Right cardiac atrium (tissue), 5 donors: ENCODE measurements at regions not wholly inside any gene's neighbourhood (a gene's known extent, or its start where the extent isn't known, plus 50 kb on each side); places are given as distances from the start of the nearest gene placed in this dataset.
"Not testable (repeated sequence)": the region's sequence is repeated elsewhere in the genome, so short reads cannot be mapped to it uniquely, and the experiment has no call there.

Experiments used
- ATAC-seq, 2 donors: fragments of 200-7000 bp; cut with Tn5 transposase; one replicate each; pipeline versions ENCODE4 v1.8.0 to v1.9.1; 2020; ENCODE audit warnings: moderate library complexity in 2 of 2, mild to moderate bottlenecking in 1 of 2
- DNase-seq, 3 donors: peaks; one replicate each; pipeline ENCODE4 v3.0.0-alpha.2; 2020
- H3K27ac ChIP-seq: one replicate; pipeline ENCODE4 v1.5.1; 2013; ENCODE audit warnings: mild to moderate bottlenecking, low read length, control low read depth, moderate library complexity
- H3K27me3 ChIP-seq: one replicate; pipeline ENCODE4 v1.6.1; 2013; ENCODE audit not compliant: control insufficient read depth, insufficient read depth
- H3K4me1 ChIP-seq: one replicate; pipeline ENCODE4 v1.6.1; 2013; ENCODE audit warnings: low read length; ENCODE audit not compliant: control insufficient read depth, insufficient read depth
- H3K4me3 ChIP-seq: one replicate; pipeline ENCODE4 v1.5.1; 2013; ENCODE audit warnings: low read length, control low read depth
- H3K9me3 ChIP-seq: one replicate; pipeline ENCODE4 v1.6.1; 2013; ENCODE audit warnings: low read length; ENCODE audit not compliant: control insufficient read depth
- WGBS: extraction: QIAGEN DNeasy Blood & Tissue Kit; methylation state at CpG from one replicate; pipeline ENCODE4 v1.1.7; 2013; 5-methylcytosine and 5-hydroxymethylcytosine counted together
- intact Hi-C, 4 donors: fragments of 100-400 bp; cut with DNase I; formaldehyde crosslinking; loops; one replicate each; pipeline versions ENCODE4 v1.11.0 to v1.14.0; 2022 to 2023
- donor health status: healthy with polysubstance abuse.
- donor health status: DM: no; HTN: yes; CAD: no.
- donor health status: DM: no; HTN: no; CAD: no.
- donor health status: DM: no; HTN: yes; CAD: no; lungs with severe emphysema.
- donor health status: DM: yes; HTN: yes; CAD: no.

DNA sequence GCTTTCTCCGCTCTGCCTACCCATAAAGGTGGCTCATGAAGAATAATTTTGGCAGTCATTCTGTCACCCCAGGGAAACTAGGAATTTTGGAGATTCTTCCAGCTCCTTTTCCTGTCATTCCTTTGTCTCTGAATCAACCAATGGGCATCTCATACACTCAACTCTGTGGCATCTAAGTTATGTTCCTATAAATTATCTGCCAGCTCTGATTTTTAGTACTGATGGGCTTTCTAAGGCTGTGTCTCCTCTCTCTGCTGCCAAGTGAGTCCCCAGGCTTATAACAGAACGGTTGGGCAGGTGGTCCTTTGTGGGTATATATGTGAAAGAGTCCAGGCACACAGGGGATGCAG is 226.8 kb downstream of the NMUR2 start:
- no peak for ATAC-seq
- no peak overlapping the region for H3K4me3 ChIP-seq
- DNase-seq, result no peak
- 60% methylated on average over 2 of the region's 2 CpGs for WGBS
- H3K27ac ChIP-seq, result no peak overlapping the region
- no peaks in the 10 kb centered on the region for H3K4me1 ChIP-seq
- intact Hi-C loops, result no loop called here
- H3K9me3 ChIP-seq, result no peaks in the 10 kb centered on the region
- H3K27me3 ChIP-seq, result no peaks in the 10 kb centered on the region

DNA sequence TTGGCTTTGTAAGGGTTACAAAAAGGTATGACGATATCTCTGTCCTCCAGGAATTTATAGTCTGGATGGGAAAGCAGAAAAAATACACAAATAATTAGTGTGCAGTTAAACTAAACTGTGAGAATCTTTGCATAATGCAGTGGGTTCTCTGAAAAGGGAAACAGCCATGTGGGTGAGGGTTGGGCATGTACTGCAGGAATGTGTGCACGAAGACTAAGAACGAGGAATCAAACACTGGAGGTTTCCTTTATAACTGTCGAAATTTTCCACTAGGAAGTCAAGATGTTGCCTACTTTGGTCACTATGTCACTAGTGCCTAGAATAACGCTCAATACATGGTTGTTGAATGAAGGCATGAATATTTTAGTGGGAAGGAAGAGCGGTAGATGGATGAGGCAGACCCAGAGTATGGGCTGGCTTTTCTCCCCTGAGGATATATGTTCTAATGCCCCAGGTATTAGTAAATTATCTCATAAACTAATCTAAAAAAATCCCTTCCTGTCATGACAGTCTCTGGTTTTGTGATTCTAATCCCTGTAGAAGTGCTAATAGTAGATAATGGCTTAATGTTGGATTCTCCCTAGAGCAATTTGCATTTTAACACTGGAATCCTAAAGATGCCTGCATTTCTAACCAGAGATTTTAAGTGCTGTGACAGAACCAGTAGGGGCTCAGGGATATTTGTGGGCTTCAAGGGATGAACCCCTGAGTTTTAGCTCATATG is 227.3 kb downstream of the NMUR2 start:
- intact Hi-C loops, result no loop called here
- no peaks in the 10 kb centered on the region for H3K4me1 ChIP-seq
- no peak overlapping the region for H3K4me3 ChIP-seq
- no peak for ATAC-seq
- H3K27ac ChIP-seq, result no peak overlapping the region
- no peaks in the 10 kb centered on the region for H3K9me3 ChIP-seq
- no peaks in the 10 kb centered on the region for H3K27me3 ChIP-seq
- no peak for DNase-seq
- WGBS, result 76% methylated on average over 6 of the region's 6 CpGs

DNA sequence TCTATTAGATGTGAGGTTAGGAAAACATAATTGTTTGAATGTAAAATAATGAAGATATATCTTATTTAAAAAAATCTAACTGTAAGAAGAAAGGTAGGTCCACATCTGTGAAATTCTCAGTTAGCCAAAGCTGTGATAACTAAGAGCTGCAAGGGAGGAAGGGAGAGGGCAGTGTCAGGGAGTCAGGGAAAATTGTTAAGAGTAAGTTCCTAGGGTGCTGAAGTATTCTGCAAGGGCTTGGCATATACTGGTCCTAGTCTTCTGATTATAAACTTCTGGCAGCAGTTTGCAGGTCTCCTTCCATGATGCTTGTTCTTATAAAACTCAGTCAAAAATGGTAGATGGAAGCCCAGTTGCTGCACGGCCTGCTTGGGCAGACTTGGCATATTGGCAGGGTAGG is 233.2 kb downstream of the NMUR2 start:
- WGBS, result 84% methylated on average over 1 of the region's 1 CpG
- no peak overlapping the region for H3K27ac ChIP-seq
- H3K4me1 ChIP-seq, result no peaks in the 10 kb centered on the region
- no peak overlapping the region for H3K4me3 ChIP-seq
- ATAC-seq (no peak), DNase-seq (no peak)
- no peaks in the 10 kb centered on the region for H3K27me3 ChIP-seq
- no peaks in the 10 kb centered on the region for H3K9me3 ChIP-seq
- intact Hi-C loops, result no loop called here

DNA sequence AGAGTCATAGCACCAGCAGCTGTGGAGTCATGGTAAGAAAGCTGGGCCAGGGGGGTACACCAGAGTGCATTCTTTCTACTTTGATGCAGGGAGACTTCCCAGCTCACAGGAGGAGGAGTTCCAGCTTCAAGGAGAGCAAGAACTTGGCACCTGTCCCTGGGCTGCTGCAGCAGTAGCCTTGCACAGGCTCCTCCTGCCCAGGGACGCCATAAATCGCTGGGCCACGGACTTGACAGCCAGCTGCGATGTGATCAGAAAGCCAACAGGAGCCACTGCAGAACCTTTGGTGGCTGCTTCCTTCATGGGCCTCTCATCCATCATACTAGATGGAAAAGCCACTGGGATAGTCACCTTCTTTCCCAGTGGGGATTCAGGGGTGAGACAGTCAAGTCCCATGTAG is 234.7 kb downstream of the NMUR2 start:
- Histone ChIP-seq H3K27me3 (no peaks in the 10 kb centered on the region), H3K4me3 (no peak overlapping the region), H3K27ac (no peak overlapping the region), H3K4me1 (no peaks in the 10 kb centered on the region), H3K9me3 (no peaks in the 10 kb centered on the region)
- WGBS, result 35% methylated on average over 4 of the region's 4 CpGs
- no peak for ATAC-seq
- DNase-seq, result peak; percentile 24 to 60 (median 37)
- intact Hi-C loops, result no loop called here

DNA sequence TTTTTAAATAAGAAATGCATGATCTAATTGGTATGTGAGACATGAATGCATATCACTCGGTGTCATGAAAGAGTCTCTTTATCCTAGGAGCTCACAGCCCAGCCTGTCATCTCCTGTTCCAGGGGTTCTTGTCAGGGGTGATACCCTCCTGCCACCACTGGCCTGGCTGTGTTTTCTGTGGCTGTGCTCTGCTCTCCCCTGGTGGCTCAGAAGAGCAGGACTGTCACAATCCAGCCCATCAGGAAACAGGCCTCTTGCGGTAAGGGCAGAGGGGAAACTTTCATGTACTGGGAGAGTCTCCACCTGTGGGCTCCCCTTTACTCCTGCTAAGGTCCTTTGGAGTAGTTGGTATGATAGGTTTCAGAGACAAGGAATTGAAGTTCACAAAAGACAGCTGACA is 240.2 kb upstream of the GLRA1 start:
- intact Hi-C loops, result no loop called here

DNA sequence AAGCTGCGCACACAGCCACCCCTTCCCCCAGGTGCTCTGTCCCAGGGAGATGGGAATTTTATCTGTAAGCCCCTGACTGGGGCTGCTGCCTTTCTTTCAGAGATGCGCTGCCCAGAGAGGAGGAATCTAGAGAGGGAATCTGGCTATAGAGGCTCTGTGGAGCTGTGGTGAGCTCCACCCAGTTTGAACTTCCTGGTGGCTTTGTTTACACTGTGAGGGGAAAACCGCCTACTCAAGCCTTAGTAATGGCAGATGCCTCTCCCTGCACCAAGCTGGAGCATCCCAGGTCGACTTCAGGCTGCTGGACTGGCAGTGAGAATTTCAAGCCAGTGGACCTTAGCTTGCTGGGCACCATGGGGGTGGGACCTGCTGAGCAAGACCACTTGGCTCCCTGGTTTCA is 235.2 kb upstream of the GLRA1 start:
- DNase-seq, H3K27ac ChIP-seq, H3K9me3 ChIP-seq, H3K27me3 ChIP-seq, ATAC-seq, intact Hi-C loops, H3K4me3 ChIP-seq, H3K4me1 ChIP-seq: not testable (repeated sequence)
- 51% methylated on average over 4 of the region's 4 CpGs for WGBS

More for the DNA sequence above, 240.2 kb upstream of the GLRA1 start:
- Histone ChIP-seq H3K4me3 (no peak overlapping the region), H3K27ac (no peak overlapping the region), H3K9me3 (no peaks in the 10 kb centered on the region), H3K27me3 (no peaks in the 10 kb centered on the region), H3K4me1 (no peaks in the 10 kb centered on the region)
- WGBS, result 47% methylated on average over 2 of the region's 2 CpGs
- no peak for ATAC-seq
- DNase-seq, result no peak

DNA sequence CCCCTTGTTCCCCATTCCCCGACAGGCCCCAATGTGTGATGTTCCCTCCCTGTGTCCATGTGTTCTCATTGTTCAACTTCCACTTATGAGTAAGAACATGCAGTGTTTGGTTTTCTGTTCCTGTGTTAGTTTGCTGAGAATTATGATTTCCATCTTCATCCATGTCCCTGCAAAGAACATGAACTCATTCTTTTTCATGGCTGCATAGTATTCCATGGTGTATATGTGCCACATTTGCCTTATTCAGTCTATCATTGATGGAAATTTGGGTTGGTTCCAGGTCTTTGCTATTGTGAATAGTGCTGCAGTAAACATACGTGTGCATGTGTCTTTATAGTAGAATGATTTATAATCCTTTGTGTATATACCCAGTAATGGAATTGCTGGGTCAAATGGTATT is 229.8 kb upstream of the GLRA1 start:
- H3K4me3 ChIP-seq, H3K27ac ChIP-seq, H3K27me3 ChIP-seq, H3K4me1 ChIP-seq, intact Hi-C loops, ATAC-seq, DNase-seq, H3K9me3 ChIP-seq: not testable (repeated sequence)
- 93% methylated on average over 2 of the region's 2 CpGs for WGBS

DNA sequence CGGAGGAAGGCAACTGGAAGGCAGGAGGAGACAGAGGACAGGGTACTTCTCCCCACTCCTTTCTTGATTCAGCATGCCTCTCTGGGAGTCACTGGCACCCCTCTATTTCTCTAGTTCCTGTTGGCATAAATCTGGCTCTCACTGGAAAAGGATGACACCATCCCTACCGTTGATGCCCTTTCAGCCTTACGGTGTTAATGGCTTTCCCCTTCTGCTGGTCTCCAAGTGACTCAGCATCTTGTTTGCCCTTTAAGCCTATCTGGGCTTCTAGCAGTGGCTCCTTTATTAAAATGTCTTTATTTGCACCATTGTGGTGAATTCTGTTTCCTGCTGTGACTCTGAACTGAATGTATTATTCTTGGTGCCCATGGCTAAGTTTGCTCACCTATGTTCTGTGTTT is 227.3 kb upstream of the GLRA1 start:
- DNase-seq (no peak), ATAC-seq (no peak)
- WGBS, result 68% methylated on average over 3 of the region's 3 CpGs
- no peaks in the 10 kb centered on the region for H3K4me1 ChIP-seq
- no peak overlapping the region for H3K4me3 ChIP-seq
- H3K27me3 ChIP-seq, result no peaks in the 10 kb centered on the region
- intact Hi-C loops, result no loop called here
- H3K9me3 ChIP-seq, result no peaks in the 10 kb centered on the region
- no peak overlapping the region for H3K27ac ChIP-seq

DNA sequence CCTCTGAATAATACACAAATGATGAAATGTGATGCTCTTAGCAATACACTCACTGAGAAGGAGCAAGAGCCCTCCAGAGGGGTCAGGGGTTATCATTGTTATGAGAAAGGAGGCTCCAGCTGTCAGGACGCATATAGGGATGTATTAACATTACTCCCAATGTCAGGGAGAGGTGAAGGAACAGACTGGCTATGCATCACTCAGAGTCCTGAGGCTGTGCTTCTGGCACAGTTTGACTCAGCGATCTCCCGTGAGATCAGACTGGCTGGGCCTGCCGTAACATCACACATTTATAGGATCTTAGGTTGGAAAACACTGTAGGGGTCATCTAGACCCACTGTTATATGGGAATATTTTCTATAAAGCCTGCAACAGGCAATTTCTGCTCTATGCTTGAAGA is 226.5 kb upstream of the GLRA1 start:
- intact Hi-C loops, result no loop called here
- no peak overlapping the region for H3K4me3 ChIP-seq
- H3K27ac ChIP-seq, result no peak overlapping the region
- H3K9me3 ChIP-seq, result no peaks in the 10 kb centered on the region
- ATAC-seq (no peak), DNase-seq (no peak)
- WGBS, result 52% methylated on average over 4 of the region's 4 CpGs
- no peaks in the 10 kb centered on the region for H3K27me3 ChIP-seq
- no peaks in the 10 kb centered on the region for H3K4me1 ChIP-seq

DNA sequence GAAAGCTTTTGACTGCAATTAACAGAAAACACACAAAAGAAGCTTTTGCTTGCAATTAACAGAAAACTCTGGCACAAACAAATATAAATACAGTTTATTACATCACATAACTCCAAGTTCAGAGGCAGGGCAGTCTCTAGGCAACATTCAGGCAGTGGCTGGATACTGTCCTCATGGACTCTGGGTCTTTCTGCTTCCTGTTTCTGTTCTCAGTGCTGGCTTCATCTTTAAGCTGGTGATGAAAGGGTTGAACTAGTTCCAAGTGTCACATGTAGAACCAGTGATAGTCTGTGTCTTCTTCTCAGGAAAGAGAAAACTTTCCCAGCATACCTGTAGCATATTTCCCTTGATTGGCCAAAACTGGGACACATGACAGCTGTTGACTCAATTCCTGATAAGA is 222.6 kb upstream of the GLRA1 start:
- no peak for ATAC-seq

DNA sequence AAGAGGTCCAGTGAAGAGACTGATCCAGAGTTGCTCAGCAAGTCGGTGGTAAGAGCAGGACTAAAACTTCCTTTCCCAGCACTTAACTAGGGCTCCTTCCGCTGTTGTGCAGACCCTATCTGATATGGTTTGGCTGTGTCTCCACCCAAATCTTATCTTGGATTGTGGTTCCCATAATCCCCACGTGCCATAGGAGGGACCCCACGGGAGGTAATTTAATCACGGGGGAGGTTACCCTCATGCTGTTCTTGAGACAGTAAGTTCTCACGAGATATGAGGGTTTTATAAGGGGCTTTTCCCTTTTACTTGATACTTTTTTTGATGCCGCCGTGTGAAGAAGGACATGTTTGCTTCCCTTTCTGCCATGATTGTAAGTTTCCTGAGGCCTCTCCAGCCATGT is 221.9 kb upstream of the GLRA1 start:
- Histone ChIP-seq H3K9me3 (no peaks in the 10 kb centered on the region), H3K27me3 (no peaks in the 10 kb centered on the region), H3K4me3 (no peak overlapping the region), H3K4me1 (no peaks in the 10 kb centered on the region), H3K27ac (no peak overlapping the region)
- intact Hi-C loops, result loop anchor here in 1 of 4 donors (10.0 kb wide), 1 partner anchor 368 kb away; no protein-coding TSS in a partner anchor
- no peak for DNase-seq
- WGBS, result 57% methylated on average over 8 of the region's 8 CpGs
- ATAC-seq, result no peak

More for the DNA sequence above, 222.6 kb upstream of the GLRA1 start:
- no peak for DNase-seq
- intact Hi-C loops, result loop anchor here in 1 of 4 donors (10.0 kb wide), 1 partner anchor 368 kb away; no protein-coding TSS in a partner anchor
- no peaks in the 10 kb centered on the region for H3K4me1 ChIP-seq
- no peak overlapping the region for H3K27ac ChIP-seq
- no peaks in the 10 kb centered on the region for H3K9me3 ChIP-seq
- H3K27me3 ChIP-seq, result no peaks in the 10 kb centered on the region
- no peak overlapping the region for H3K4me3 ChIP-seq

DNA sequence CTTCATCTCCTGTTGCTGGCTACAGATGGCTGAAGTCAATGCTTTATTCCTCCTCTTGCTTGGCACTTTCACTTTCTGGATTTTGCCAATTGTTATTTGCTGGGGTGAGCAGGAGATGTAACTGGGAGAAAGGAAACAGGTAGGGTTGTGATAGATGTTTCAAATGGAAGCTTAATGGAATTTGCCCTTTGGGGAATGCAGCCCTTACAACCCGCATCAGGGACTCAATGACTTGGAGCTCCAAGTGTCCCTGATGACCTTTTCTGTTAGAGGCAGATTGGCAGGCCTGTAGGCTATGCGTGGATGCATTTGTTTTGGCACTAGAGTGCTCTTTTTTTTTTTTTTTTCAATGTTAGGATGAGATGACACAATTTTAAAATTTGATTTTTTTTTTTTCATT is 219.9 kb upstream of the GLRA1 start:
- Histone ChIP-seq H3K9me3 (no peaks in the 10 kb centered on the region), H3K4me1 (no peaks in the 10 kb centered on the region), H3K27me3 (no peaks in the 10 kb centered on the region), H3K27ac (no peak overlapping the region), H3K4me3 (no peak overlapping the region)
- DNase-seq, result no peak
- ATAC-seq, result no peak
- WGBS, result 64% methylated on average over 2 of the region's 2 CpGs
- intact Hi-C loops, result loop anchor here in 3 of 4 donors (5.0 to 10.0 kb wide), 2 partner anchors 317 to 370 kb away; no protein-coding TSS in a partner anchor
